T-helper 2 cell treated with Interferon-gamma antibody and Interleukin-4, amounts not matched to agents 100 ng/mL and 5 ng/mL, for 36 hours (primary cell): ENCODE measurements at regions not wholly inside any gene's neighbourhood (a gene's known extent, or its start where the extent isn't known, plus 50 kb on each side); places are given as distances from the start of the nearest gene placed in this dataset.
"Not testable (repeated sequence)": the region's sequence is repeated elsewhere in the genome, so short reads cannot be mapped to it uniquely, and the experiment has no call there.

Experiments used
- intact Hi-C: fragments of 100-400 bp; cut with micrococcal nuclease; formaldehyde crosslinking; loops from one replicate; pipeline ENCODE4 v1.15.1; 2023

GRCh38 chr1:212495766-212496494 lies 63.2 kb downstream of the NENF start:
- intact Hi-C loops, result no loop called here

GRCh38 chr1:212496682-212497081 lies 64.0 kb downstream of the NENF start:
- intact Hi-C loops, result no loop called here

GRCh38 chr1:212497553-212497952 lies 64.8 kb downstream of the NENF start:
- intact Hi-C loops, result no loop called here

GRCh38 chr1:212498283-212499040 lies 65.7 kb downstream of the NENF start:
- intact Hi-C loops, result no loop called here

- intact Hi-C loops, result no loop called here
Observed at GRCh38 chr1:212500351-212500750, 67.6 kb downstream of the NENF start.

- intact Hi-C loops, result no loop called here
Observed at GRCh38 chr1:212500983-212501382, 68.3 kb downstream of the NENF start.

- intact Hi-C loops, result no loop called here
Observed at GRCh38 chr1:212503714-212504113, 71.0 kb downstream of the NENF start.

GRCh38 chr1:212504171-212504803 lies 71.6 kb downstream of the NENF start:
- intact Hi-C loops, result no loop called here

GRCh38 chr1:212506666-212507065 lies 73.9 kb downstream of the NENF start:
- intact Hi-C loops, result no loop called here

GRCh38 chr1:212507369-212507768 lies 74.6 kb downstream of the NENF start:
- intact Hi-C loops, result no loop called here

- intact Hi-C loops, result no loop called here
Observed at GRCh38 chr1:212512816-212513559, 80.3 kb downstream of the NENF start.

GRCh38 chr1:212513586-212513985 lies 80.9 kb downstream of the NENF start:
- intact Hi-C loops, result no loop called here

GRCh38 chr1:212514056-212514614 lies 81.4 kb downstream of the NENF start:
- intact Hi-C loops, result no loop called here

- intact Hi-C loops, result no loop called here
Observed at GRCh38 chr1:212514782-212515181, 82.1 kb downstream of the NENF start.

GRCh38 chr1:212515329-212515760 lies 82.6 kb downstream of the NENF start:
- intact Hi-C loops, result no loop called here

- intact Hi-C loops, result not testable (repeated sequence)
Observed at GRCh38 chr1:212516012-212516411, 83.3 kb downstream of the NENF start.

GRCh38 chr1:212518188-212519054 lies 85.7 kb downstream of the NENF start:
- intact Hi-C loops, result no loop called here

GRCh38 chr1:212519131-212519530 lies 86.4 kb downstream of the NENF start:
- intact Hi-C loops, result no loop called here

- intact Hi-C loops, result no loop called here
Observed at GRCh38 chr1:212520299-212520698, 87.6 kb downstream of the NENF start.

- intact Hi-C loops, result no loop called here
Observed at GRCh38 chr1:212520746-212521145, 87.8 kb upstream of the ATF3 start.
